IMR-90 (cell line): ENCODE measurements at regions not wholly inside any gene's neighbourhood (a gene's known extent, or its start where the extent isn't known, plus 50 kb on each side); places are given as distances from the start of the nearest gene placed in this dataset.

Experiments
- CEBPB ChIP-seq: IDR thresholded peaks from 2 replicates; pipeline ENCODE4 v1.6.1; 2012; ENCODE audit warnings: low read depth, low read length, improper control_type of control experiment
- CHD1 ChIP-seq: IDR thresholded peaks from 2 replicates; pipeline ENCODE4 v1.6.1; 2012; ENCODE audit warnings: low read depth, low read length, improper control_type of control experiment
- FOS ChIP-seq: fragments of 150-350 bp; IDR thresholded peaks from 2 replicates; pipeline ENCODE4 v1.6.1; 2016; ENCODE audit warnings: low read depth, low read length
- MAFK ChIP-seq: IDR thresholded peaks from 2 replicates; pipeline ENCODE4 v1.6.1; 2012; ENCODE audit warnings: low read depth, low read length, improper control_type of control experiment
- MAZ ChIP-seq: IDR thresholded peaks from 2 replicates; pipeline ENCODE4 v1.6.1; 2012; ENCODE audit warnings: low read depth, mild to moderate bottlenecking, low read length, improper control_type of control experiment, moderate library complexity, borderline replicate concordance
- MXI1 ChIP-seq: IDR thresholded peaks from 2 replicates; pipeline ENCODE4 v1.6.1; 2012; ENCODE audit warnings: low read depth, mild to moderate bottlenecking, low read length, moderate library complexity, borderline replicate concordance
- NFE2L2 ChIP-seq: fragments of 150-350 bp; IDR thresholded peaks from 2 replicates; pipeline ENCODE4 v1.6.1; 2016; ENCODE audit warnings: low read depth, mild to moderate bottlenecking, low read length
- POLR2A ChIP-seq: IDR thresholded peaks from 2 replicates; pipeline ENCODE4 v1.6.1; 2012; ENCODE audit warnings: mild to moderate bottlenecking, low read depth, low read length
- RAD21 ChIP-seq: IDR thresholded peaks from 2 replicates; pipeline ENCODE4 v1.6.1; 2012; ENCODE audit warnings: low read length, improper control_type of control experiment
- SMC3 ChIP-seq: fragments of 150-350 bp; IDR thresholded peaks from 2 replicates; pipeline ENCODE4 v1.6.1; 2016; ENCODE audit warnings: low read depth, mild to moderate bottlenecking, antibody characterized with exemption, low read length, moderate library complexity
- TF ChIP-seq, protein P1 (sequence below): conservative IDR thresholded peaks from 2 replicates; pipeline ENCODE4 v1.5.1; 2012; ENCODE audit warnings: mild to moderate bottlenecking, low read depth, low read length, improper control_type of control experiment
- TF ChIP-seq, protein P2 (sequence below): fragments of 150-350 bp; IDR thresholded peaks from 2 replicates; pipeline ENCODE4 v1.6.1; 2016; ENCODE audit warnings: low read depth, mild to moderate bottlenecking, low read length, moderate library complexity, borderline replicate concordance
- TF ChIP-seq, protein P3 (sequence below): fragments of 150-350 bp; IDR thresholded peaks from 2 replicates; pipeline ENCODE4 v1.6.1; 2017; ENCODE audit warnings: mild to moderate bottlenecking, antibody characterized with exemption, low read length, low read depth

DNA sequence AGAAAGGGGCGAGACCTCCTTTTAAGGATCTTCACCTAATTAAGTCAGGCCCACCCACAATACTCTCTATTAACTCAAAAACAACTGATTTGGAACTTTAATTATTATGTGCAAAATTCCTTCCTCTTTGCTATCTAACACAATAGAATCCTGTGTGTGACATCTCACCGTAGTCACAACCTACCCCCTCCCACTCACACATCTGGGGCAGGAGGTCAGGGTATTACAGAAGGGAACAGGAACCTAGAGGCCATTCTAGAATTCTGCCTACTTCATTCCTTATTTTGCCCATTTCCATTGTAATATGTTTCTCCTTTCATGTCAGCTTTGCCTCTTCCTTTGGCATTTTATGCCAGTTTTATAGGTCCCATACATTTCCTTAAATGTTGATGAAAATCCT is 829.3 kb upstream of the ID2 start:
- TF ChIP-seq, protein P1, sequence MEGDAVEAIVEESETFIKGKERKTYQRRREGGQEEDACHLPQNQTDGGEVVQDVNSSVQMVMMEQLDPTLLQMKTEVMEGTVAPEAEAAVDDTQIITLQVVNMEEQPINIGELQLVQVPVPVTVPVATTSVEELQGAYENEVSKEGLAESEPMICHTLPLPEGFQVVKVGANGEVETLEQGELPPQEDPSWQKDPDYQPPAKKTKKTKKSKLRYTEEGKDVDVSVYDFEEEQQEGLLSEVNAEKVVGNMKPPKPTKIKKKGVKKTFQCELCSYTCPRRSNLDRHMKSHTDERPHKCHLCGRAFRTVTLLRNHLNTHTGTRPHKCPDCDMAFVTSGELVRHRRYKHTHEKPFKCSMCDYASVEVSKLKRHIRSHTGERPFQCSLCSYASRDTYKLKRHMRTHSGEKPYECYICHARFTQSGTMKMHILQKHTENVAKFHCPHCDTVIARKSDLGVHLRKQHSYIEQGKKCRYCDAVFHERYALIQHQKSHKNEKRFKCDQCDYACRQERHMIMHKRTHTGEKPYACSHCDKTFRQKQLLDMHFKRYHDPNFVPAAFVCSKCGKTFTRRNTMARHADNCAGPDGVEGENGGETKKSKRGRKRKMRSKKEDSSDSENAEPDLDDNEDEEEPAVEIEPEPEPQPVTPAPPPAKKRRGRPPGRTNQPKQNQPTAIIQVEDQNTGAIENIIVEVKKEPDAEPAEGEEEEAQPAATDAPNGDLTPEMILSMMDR = no peak
- TF ChIP-seq POLR2A = no peak
- no peak for TF ChIP-seq SMC3
- no peak for TF ChIP-seq MXI1
- no peak for TF ChIP-seq CEBPB
- TF ChIP-seq, protein P2, sequence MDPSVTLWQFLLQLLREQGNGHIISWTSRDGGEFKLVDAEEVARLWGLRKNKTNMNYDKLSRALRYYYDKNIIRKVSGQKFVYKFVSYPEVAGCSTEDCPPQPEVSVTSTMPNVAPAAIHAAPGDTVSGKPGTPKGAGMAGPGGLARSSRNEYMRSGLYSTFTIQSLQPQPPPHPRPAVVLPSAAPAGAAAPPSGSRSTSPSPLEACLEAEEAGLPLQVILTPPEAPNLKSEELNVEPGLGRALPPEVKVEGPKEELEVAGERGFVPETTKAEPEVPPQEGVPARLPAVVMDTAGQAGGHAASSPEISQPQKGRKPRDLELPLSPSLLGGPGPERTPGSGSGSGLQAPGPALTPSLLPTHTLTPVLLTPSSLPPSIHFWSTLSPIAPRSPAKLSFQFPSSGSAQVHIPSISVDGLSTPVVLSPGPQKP = no peak
- TF ChIP-seq CHD1 = no peak
- TF ChIP-seq, protein P3, sequence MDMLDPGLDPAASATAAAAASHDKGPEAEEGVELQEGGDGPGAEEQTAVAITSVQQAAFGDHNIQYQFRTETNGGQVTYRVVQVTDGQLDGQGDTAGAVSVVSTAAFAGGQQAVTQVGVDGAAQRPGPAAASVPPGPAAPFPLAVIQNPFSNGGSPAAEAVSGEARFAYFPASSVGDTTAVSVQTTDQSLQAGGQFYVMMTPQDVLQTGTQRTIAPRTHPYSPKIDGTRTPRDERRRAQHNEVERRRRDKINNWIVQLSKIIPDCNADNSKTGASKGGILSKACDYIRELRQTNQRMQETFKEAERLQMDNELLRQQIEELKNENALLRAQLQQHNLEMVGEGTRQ = no peak
- no peak for TF ChIP-seq FOS
- TF ChIP-seq MAZ = no peak
- no peak for TF ChIP-seq NFE2L2
- no peak for TF ChIP-seq MAFK
- TF ChIP-seq RAD21 = no peak
